ENCODE measurements at regions not wholly inside any gene's neighbourhood (a gene's known extent, or its start where the extent isn't known, plus 50 kb on each side); places are given as distances from the start of the nearest gene placed in this dataset.

GRCh38 chr7:89908736-89909135, 245.5 kb upstream of the STEAP1 start:
- Histone ChIP-seq H3K9me1 (ENCODE audit: insufficient read depth, low read length) (no peaks in the 10 kb centered on the region), H3K27me3 (ENCODE audit: control insufficient read depth, insufficient read depth, low read length) (no peaks in the 10 kb centered on the region), H3K23ac (ENCODE audit: low read depth, low read length) (no peak overlapping the region), H3K56ac (ENCODE audit: extremely low read depth, insufficient read depth, low read length) (no peak overlapping the region), H2AFZ (replicated peaks; ENCODE audit: low read length, poor library complexity) (no peak overlapping the region), H4K5ac (ENCODE audit: low read depth, low read length) (no peak overlapping the region), H4K20me1 (ENCODE audit: insufficient read depth, low read length) (no peaks in the 10 kb centered on the region), H2AK5ac (ENCODE audit: low read depth, low read length) (no peak overlapping the region), H2BK20ac (ENCODE audit: low read depth, low read length) (no peak overlapping the region), H4K8ac (ENCODE audit: low read depth in 2 of 2, low read length in 2 of 2) (no peak overlapping the region), H2BK5ac (ENCODE audit: low read depth, low read length, poor library complexity, severe bottlenecking) (no peak overlapping the region), H3K14ac (replicated peaks; ENCODE audit: low read depth, low read length) (no peak overlapping the region), H3K9me3 (ENCODE audit: control insufficient read depth, insufficient read depth, low read length) (0 out of 2 replicates have a peak, but pooled peaks cover 3% of the 10 kb centered on the region), H3K4ac (ENCODE audit: low read depth, low read length) (no peak overlapping the region), H3K9ac (ENCODE audit: low read depth, low read length) (no peak overlapping the region), H3K4me1 (ENCODE audit: control insufficient read depth, insufficient read depth, low read length) (no peaks in the 10 kb centered on the region), H3K4me3 (ENCODE audit: insufficient read depth, low read depth, low read length) (no peak overlapping the region), H4K91ac (ENCODE audit: insufficient read depth, low read depth, low read length) (no peak overlapping the region), H3K27ac (ENCODE audit: insufficient read depth, low read length) (no peak overlapping the region), H2BK15ac (ENCODE audit: low read depth, low read length) (no peak overlapping the region), H2AK9ac (replicated peaks; ENCODE audit: low read depth, low read length, poor library complexity) (no peak overlapping the region), H3K79me1 (ENCODE audit: low read depth in 1 of 2, low read length in 2 of 2) (no peaks in the 10 kb centered on the region), H3K18ac (ENCODE audit: low read depth, low read length) (no peak overlapping the region), H2BK120ac (ENCODE audit: low read depth, low read length) (no peak overlapping the region), H3K36me3 (ENCODE audit: control insufficient read depth, insufficient read depth, low read length) (no peaks in the 10 kb centered on the region), H3K4me2 (ENCODE audit: low read depth, low read length) (no peak overlapping the region)
- ChIA-PET CTCF (no interaction called here), POLR2A (ENCODE audit: unreplicated experiment) (no interaction called here)
- in situ Hi-C loops (cut with MboI; ENCODE audit: low sequenced_read_pairs) = no loop called here
- TF ChIP-seq RAD21 (IDR thresholded peaks at IDR 0.05; ENCODE audit: low read length) = no peak
- no peak for TF ChIP-seq MXI1 (IDR thresholded peaks at IDR 0.05; ENCODE audit: borderline replicate concordance, low read depth, low read length)
- TF ChIP-seq, protein P1, sequence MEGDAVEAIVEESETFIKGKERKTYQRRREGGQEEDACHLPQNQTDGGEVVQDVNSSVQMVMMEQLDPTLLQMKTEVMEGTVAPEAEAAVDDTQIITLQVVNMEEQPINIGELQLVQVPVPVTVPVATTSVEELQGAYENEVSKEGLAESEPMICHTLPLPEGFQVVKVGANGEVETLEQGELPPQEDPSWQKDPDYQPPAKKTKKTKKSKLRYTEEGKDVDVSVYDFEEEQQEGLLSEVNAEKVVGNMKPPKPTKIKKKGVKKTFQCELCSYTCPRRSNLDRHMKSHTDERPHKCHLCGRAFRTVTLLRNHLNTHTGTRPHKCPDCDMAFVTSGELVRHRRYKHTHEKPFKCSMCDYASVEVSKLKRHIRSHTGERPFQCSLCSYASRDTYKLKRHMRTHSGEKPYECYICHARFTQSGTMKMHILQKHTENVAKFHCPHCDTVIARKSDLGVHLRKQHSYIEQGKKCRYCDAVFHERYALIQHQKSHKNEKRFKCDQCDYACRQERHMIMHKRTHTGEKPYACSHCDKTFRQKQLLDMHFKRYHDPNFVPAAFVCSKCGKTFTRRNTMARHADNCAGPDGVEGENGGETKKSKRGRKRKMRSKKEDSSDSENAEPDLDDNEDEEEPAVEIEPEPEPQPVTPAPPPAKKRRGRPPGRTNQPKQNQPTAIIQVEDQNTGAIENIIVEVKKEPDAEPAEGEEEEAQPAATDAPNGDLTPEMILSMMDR (conservative IDR thresholded peaks at IDR 0.05; ENCODE audit: low read depth, low read length) = no peak
- no peak for TF ChIP-seq USF2 (IDR thresholded peaks at IDR 0.05; ENCODE audit: low read depth, low read length)
- no peak for TF ChIP-seq MAZ (IDR thresholded peaks at IDR 0.05; ENCODE audit: borderline replicate concordance, low read depth, low read length)
- no peak for TF ChIP-seq POLR2A (IDR thresholded peaks at IDR 0.05; ENCODE audit: low read depth, low read length)
- no peak for TF ChIP-seq FOS (IDR thresholded peaks at IDR 0.05; ENCODE audit: low read depth, low read length)
- TF ChIP-seq ELK1 (IDR thresholded peaks at IDR 0.05; ENCODE audit: borderline replicate concordance, low read depth, low read length) = no peak
- no peak for TF ChIP-seq CHD1 (IDR thresholded peaks at IDR 0.05; ENCODE audit: low read depth, low read length)
- no peak for TF ChIP-seq RCOR1 (IDR thresholded peaks at IDR 0.05; ENCODE audit: insufficient replicate concordance, low read length)
- TF ChIP-seq CEBPB (IDR thresholded peaks at IDR 0.05; ENCODE audit: low read depth, low read length) = no peak
- no peak for TF ChIP-seq MAFK (IDR thresholded peaks at IDR 0.05; ENCODE audit: low read depth, low read length)
- TF ChIP-seq BHLHE40 (IDR thresholded peaks at IDR 0.05; ENCODE audit: low read depth, low read length) = no peak
- TF ChIP-seq SMC3 (IDR thresholded peaks at IDR 0.05; ENCODE audit: low read depth, low read length) = no peak
- DNase-seq = no peak
- no TSS peak for BruUV-seq (replicated peaks)
- intact Hi-C loops (cut with micrococcal nuclease) = no loop called here
- dilution Hi-C loops (cut with HindIII; ENCODE audit: low sequenced_read_pairs, unreplicated experiment) = no loop called here
- no peak for ATAC-seq (ENCODE audit: low read depth)
- WGBS, 2 experiments (ENCODE audit: extremely low coverage in 2 of 2, insufficient read length in 1 of 2) = no CpG with 5 or more reads among the region's 2 CpGs

Measured in IMR-90 (cell line).